HG03103 (cell line): ENCODE measurements at regions not wholly inside any gene's neighbourhood (a gene's known extent, or its start where the extent isn't known, plus 50 kb on each side); places are given as distances from the start of the nearest gene placed in this dataset.

Source experiments
- ATAC-seq: cut with Tn5 transposase; IDR thresholded peaks from one replicate; pipeline ENCODE4 v1.9.1; 2021; ENCODE audit warnings: low read depth; ENCODE audit not compliant: unreplicated experiment

DNA sequence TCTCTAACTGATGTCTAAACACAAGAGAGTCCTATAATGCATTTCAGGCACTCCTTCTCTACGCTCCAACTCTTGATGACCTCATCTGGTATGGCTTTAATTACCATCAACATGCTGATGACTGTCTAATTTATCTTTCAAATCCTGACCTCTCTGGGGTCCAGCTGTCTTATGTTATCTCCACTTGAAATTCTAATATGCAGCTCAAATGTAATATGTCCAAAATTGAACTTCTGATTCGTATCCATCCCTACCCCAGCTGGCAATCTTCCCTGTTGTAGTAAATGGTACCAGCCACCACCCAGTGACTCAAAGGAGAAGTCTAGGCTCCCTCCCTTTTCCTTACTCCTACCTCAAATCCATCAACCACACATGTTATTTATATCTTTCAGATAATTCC, 288.0 kb upstream of the SLC10A2 start:
- no peak for ATAC-seq

- ATAC-seq, result no peak
Measured at GRCh38 chr13:103351035-103351828, 285.0 kb upstream of the SLC10A2 start.

DNA sequence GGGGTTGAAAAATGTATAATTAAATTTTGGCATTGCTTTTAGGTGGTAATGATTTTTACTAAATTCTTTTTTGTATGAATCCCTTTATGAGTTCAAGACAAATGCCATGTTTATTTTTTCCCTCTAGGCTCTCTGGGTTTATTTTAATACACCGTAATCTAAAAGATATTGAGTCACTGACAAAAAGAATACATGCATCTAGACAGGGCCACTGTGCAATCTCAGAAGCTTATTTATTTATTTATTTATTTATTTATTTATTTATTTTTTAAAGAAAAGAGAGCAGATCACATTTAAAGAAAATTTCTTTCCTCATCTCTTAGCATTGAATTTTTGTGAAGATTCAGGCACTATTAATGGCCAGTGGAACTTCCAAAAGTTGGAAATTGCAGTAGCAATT, 283.9 kb upstream of the SLC10A2 start:
- ATAC-seq, result no peak

GRCh38 chr13:103349211-103349980, 283.2 kb upstream of the SLC10A2 start:
- ATAC-seq, result no peak

GRCh38 chr13:103335241-103335640, 269.0 kb upstream of the SLC10A2 start:
- ATAC-seq, result no peak

GRCh38 chr13:103331924-103332323, 265.7 kb upstream of the SLC10A2 start:
- no peak for ATAC-seq

- no peak for ATAC-seq
Measured at GRCh38 chr13:103328899-103329298, 262.7 kb upstream of the SLC10A2 start.

DNA sequence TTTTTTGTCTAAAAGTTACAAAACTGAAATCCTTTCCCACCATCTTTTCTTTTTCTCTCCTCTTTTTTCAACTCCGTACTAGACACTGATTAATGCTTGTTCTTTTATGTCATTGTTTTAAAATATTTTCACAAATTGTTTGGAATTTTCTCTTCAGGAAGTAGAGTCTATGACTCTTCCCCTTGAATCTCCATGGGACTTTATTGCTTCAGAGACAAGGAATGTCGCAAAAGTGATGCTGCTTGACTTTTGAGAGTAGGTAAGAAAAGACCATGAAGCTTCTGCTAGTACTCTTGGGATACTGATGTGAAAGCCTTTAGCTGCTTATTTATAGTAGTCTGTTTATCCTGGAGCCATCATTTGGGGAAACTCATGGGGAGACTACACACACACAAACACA, 260.1 kb upstream of the SLC10A2 start:
- no peak for ATAC-seq

- ATAC-seq, result no peak
Measured at GRCh38 chr13:103325672-103326071, 259.5 kb upstream of the SLC10A2 start.

DNA sequence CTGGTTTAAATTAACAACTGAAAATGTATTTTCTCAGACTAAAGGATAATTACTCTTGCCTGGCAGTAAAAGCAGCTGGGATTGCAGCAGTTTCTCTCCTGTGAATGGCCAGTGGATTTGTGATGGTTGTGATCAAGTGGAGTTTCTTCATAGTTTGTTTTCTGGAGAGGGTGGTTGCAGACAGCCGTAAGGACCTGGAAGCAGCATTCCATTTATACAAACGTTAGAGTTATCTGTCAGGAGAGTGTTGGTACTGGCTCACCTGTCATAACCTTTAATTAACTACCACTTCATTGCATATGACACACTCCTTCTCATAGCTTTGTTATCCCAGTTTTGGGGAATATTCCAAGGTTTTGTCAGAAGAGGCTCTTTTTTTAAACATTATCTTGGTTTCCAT, 258.4 kb upstream of the SLC10A2 start:
- ATAC-seq, result no peak

DNA sequence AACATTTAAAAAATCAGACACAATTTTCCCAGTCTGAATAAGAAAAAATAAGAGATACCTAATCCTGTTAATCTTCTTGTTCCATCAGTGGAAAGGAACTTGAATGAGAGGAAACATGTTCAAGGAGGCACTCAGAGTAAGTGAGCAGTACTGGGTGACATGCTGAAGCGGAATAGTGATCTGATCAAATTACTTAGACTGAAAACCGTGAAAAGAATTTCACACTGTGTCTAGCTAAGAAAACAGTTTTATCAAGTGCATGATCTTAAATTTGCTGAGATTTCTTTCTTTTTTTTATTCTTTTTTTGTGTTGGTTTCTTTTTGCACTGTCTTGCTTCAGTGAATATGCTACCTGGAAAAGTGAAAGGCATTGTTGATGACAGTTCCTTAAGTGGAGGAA, 249.5 kb upstream of the SLC10A2 start:
- ATAC-seq, result no peak

DNA sequence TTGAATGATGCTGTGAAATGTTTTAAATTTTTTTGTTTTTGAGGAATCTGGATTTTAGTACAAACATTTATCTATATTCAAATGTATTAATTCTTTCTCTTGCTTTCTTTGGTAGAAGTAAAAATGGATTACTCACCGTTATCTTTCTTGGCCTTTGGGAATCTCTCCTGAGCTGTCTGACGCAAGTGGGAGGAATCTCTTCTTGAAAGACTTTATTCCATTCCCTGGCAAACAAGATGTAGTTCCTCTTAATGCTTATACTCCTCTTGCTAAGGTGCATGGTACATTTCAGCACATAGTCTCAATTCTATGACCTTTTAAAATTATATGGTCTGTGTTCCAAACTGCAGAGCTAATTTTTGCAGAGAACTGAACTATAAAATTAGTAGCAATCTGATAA, 246.2 kb upstream of the SLC10A2 start:
- no peak for ATAC-seq

- no peak for ATAC-seq
Measured at GRCh38 chr13:103308667-103309066, 242.4 kb upstream of the SLC10A2 start.

DNA sequence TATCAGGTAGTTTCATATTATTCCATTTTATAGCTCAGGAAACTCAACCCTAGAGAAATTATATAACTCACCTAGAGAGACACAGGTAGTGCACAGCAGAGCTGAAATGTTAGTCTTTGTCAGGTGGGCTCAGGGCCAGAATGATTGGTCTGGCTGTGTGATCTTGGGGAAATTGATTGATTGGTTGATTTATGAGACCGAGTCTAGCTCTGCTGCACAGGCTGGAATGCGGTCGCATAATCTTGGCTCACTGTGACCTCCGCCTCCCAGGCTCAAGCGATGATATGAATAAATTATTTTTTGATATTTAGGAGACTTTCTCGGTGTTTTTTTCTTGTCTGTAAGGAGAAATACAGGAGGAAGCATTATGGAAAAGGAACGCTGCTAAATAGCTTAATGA, 239.9 kb upstream of the SLC10A2 start:
- ATAC-seq, result no peak

DNA sequence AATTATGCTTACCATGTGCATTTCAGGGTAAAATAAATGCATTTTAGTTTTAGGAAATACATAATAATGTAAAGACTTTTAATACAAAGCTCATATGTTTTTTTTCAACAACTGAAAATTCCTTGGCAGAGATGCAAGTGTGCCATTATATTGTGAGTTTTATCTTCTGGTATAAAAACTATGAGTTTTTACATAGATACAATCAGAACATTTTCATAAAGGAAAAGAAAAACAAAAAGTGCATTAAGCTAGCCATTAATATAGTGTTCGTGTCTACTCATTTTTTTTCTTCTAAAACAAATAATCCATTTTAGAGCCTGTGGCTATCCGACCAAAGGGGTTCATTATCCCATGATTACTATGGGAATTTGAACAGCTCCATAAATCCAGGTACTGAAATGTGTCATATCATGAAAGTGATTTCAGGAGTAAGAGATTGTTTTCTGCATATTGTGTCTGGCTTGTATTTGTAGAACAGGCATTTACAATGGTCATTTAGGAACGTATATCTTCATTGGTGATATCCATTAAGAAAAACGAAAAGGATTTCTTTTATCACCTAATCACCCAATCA, 236.9 kb upstream of the SLC10A2 start:
- no peak for ATAC-seq

GRCh38 chr13:103302676-103303075, 236.5 kb upstream of the SLC10A2 start:
- ATAC-seq, result no peak

GRCh38 chr13:103299079-103299478, 232.9 kb upstream of the SLC10A2 start:
- no peak for ATAC-seq

- ATAC-seq, result no peak
Measured at GRCh38 chr13:103297083-103297482, 230.9 kb upstream of the SLC10A2 start.

DNA sequence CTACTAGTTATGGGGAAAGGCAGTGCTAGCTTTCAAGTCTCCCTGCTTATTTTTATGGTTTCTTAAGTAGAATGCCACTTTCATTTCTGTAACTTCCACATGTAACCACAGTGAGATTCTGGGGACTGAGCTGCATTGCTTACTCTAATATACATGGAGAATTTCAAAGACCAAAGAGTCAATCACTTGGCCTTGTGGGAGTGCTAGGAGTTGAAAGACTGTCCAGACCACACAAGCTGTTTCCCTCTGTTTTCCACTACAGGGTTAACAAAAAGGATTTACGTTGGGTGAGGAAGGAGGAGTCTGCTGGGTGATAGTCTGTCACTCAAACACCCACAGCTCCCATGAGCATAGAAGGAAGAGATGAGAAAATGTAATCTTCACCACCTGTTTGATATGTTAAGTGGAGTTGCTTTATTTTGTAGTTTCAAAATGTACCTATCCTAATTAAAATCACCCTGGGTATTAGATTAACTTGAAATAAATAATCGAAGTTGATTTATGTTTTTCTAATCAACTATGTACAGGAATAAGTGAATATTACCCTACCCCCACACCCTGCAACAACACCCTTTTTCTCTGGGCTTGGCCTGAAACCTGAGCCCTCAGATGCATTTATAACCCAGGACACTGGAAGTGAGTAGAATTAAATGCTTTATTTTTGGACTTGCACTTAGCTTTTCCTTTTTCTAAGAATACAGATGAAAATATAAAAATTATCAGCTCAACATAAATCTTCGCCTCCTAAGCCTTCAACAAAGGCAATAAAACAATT, 225.8 kb upstream of the SLC10A2 start:
- no peak for ATAC-seq

GRCh38 chr13:103291226-103291625, 225.0 kb upstream of the SLC10A2 start:
- ATAC-seq, result no peak

GRCh38 chr13:103289681-103290080, 223.5 kb upstream of the SLC10A2 start:
- ATAC-seq, result no peak
